Spleen (tissue), 7 donors: ENCODE measurements at regions not wholly inside any gene's neighbourhood (a gene's known extent, or its start where the extent isn't known, plus 50 kb on each side); places are given as distances from the start of the nearest gene placed in this dataset.

ENCODE experiments used
- CTCF ChIP-seq, 11 experiments: fragments of 200-600 bp in 7 of 11; fragments of 450-650 bp in 4 of 11; sonication (generic) in 4 of 11; IDR thresholded peaks in 8 of 11; conservative IDR thresholded peaks in 3 of 11; 1 replicate in 7 of 11; 2 replicates in 4 of 11; pipeline versions ENCODE4 v1.4.0 to v1.8.0; 2016 to 2021; ENCODE audit warnings: antibody characterized with exemption in 11 of 11, inconsistent platforms in 4 of 11, mild to moderate bottlenecking in 1 of 11
- POLR2AphosphoS5 ChIP-seq, 3 donors: sonication (generic); formaldehyde crosslinking; IDR thresholded peaks; one replicate each; pipeline ENCODE4 v1.5.1; 2017; ENCODE audit warnings: antibody characterized with exemption in 3 of 3
- donor health status: DM: no; HTN: no; CAD: no; lungs with moderate emphysema.
- donor health status: DM: no; HTN: no; CAD: no.
- donor health status: DM: no; HTN: no; CAD: no.

GRCh38 chr13:60696602-60697001, 299.6 kb downstream of the TDRD3 start:
- no peak for TF ChIP-seq CTCF (IDR thresholded peaks at IDR 0.05 in 8 of 11, conservative IDR thresholded peaks at IDR 0.05 in 3 of 11)
- no peak for TF ChIP-seq POLR2AphosphoS5 (IDR thresholded peaks at IDR 0.05)
